ENCODE measurements at regions not wholly inside any gene's neighbourhood (a gene's known extent, or its start where the extent isn't known, plus 50 kb on each side); places are given as distances from the start of the nearest gene placed in this dataset.

GRCh38 chr1:213742992-213743391, 244.8 kb upstream of the PROX1 start:
- DNase-seq (ENCODE audit: low read depth) = no peak
- no peak overlapping the region for H3K4me3 ChIP-seq (ENCODE audit: low read length)
- TF ChIP-seq CTCF (conservative IDR thresholded peaks at IDR 0.05; ENCODE audit: low read length) = no peak

GRCh38 chr1:213744780-213745179, 243.0 kb upstream of the PROX1 start:
- TF ChIP-seq CTCF (conservative IDR thresholded peaks at IDR 0.05; ENCODE audit: low read length) = no peak
- no peak overlapping the region for H3K4me3 ChIP-seq (ENCODE audit: low read length)
- no peak for DNase-seq (ENCODE audit: low read depth)

- H3K4me3 ChIP-seq (ENCODE audit: low read length) = no peak overlapping the region
- no peak for DNase-seq (ENCODE audit: low read depth)
- no peak for TF ChIP-seq CTCF (conservative IDR thresholded peaks at IDR 0.05; ENCODE audit: low read length)
Observed at GRCh38 chr1:213745451-213745850, 242.3 kb upstream of the PROX1 start.

- H3K4me3 ChIP-seq (ENCODE audit: low read length) = no peak overlapping the region
- no peak for DNase-seq (ENCODE audit: low read depth)
- no peak for TF ChIP-seq CTCF (conservative IDR thresholded peaks at IDR 0.05; ENCODE audit: low read length)
Observed at GRCh38 chr1:213749558-213749957, 238.2 kb upstream of the PROX1 start.

- no peak for TF ChIP-seq CTCF (conservative IDR thresholded peaks at IDR 0.05; ENCODE audit: low read length)
- no peak for DNase-seq (ENCODE audit: low read depth)
- H3K4me3 ChIP-seq (ENCODE audit: low read length) = no peak overlapping the region
Observed at GRCh38 chr1:213750231-213751063, 237.3 kb upstream of the PROX1 start.

GRCh38 chr1:213751064-213751397, 236.7 kb upstream of the PROX1 start:
- no peak overlapping the region for H3K4me3 ChIP-seq (ENCODE audit: low read length)
- DNase-seq (ENCODE audit: low read depth) = no peak
- TF ChIP-seq CTCF (conservative IDR thresholded peaks at IDR 0.05; ENCODE audit: low read length) = no peak

GRCh38 chr1:213759359-213760181, 228.2 kb upstream of the PROX1 start:
- DNase-seq (ENCODE audit: low read depth) = no peak
- no peak for TF ChIP-seq CTCF (conservative IDR thresholded peaks at IDR 0.05; ENCODE audit: low read length)
- H3K4me3 ChIP-seq (ENCODE audit: low read length) = no peak overlapping the region
